Panc1 (cell line): ENCODE measurements at regions not wholly inside any gene's neighbourhood (a gene's known extent, or its start where the extent isn't known, plus 50 kb on each side); places are given as distances from the start of the nearest gene placed in this dataset.
"Not testable (repeated sequence)": the region's sequence is repeated elsewhere in the genome, so short reads cannot be mapped to it uniquely, and the experiment has no call there.

ENCODE experiments used
- CTCF ChIP-seq: fragments of 450-650 bp; IDR thresholded peaks from 2 replicates; pipeline ENCODE4 v1.5.1; 2017; ENCODE audit warnings: mild to moderate bottlenecking
- POLR2AphosphoS5 ChIP-seq: IDR thresholded peaks from 2 replicates; pipeline ENCODE4 v1.6.1; 2012; ENCODE audit warnings: mild to moderate bottlenecking, low read depth, low read length, moderate library complexity
- REST ChIP-seq, 2 experiments: IDR thresholded peaks; 2 replicates each; pipeline ENCODE4 v1.6.1; 2011 to 2012; ENCODE audit warnings: low read depth in 2 of 2, control low read depth in 1 of 2, low read length in 1 of 2, mild to moderate bottlenecking in 1 of 2, moderate library complexity in 1 of 2; ENCODE audit not compliant: insufficient read depth in 1 of 2

GRCh38 chr11:23652336-23652735 is 792.1 kb upstream of the CCDC179 start:
- not testable (repeated sequence) for TF ChIP-seq CTCF; POLR2AphosphoS5; REST (IDR thresholded peaks at IDR 0.05; ENCODE audit: insufficient read depth in 1 of 2, low read depth in 2 of 2, low read length in 1 of 2)
